Caco-2 (cell line): ENCODE measurements at regions not wholly inside any gene's neighbourhood (a gene's known extent, or its start where the extent isn't known, plus 50 kb on each side); places are given as distances from the start of the nearest gene placed in this dataset.

Source experiments
- BruUV-seq: library from RNA; stranded (reverse); fragments of 400-500 nt; replicated peaks from 2 replicates; lab custom pipeline; 2021; lab: Mats Ljungman, UMichigan
- CTCF ChIA-PET: fragments of 300-600 bp; sonication (Branson Sonifier 250); formaldehyde crosslinking; loops from one replicate; lab custom pipeline; 2022; ENCODE audit warnings: antibody characterized with exemption; lab: Charles Lee
- POLR2A ChIA-PET: fragments of 300-600 bp; sonication (Branson Sonifier 250); formaldehyde crosslinking; loops from one replicate; lab custom pipeline; 2022; ENCODE audit warnings: antibody characterized with exemption; lab: Charles Lee
- DNase-seq, 2 experiments: peaks; one replicate each; pipeline versions ENCODE4 v3.0.0 to v3.0.0-alpha.2; 2020 to 2022
- H3K27me3 ChIP-seq: replicated peaks from 2 replicates; pipeline ENCODE4 v1.6.0; 2011; ENCODE audit warnings: low read length; ENCODE audit not compliant: control insufficient read depth, insufficient read depth
- H3K36me3 ChIP-seq: 2 replicates; pipeline ENCODE4 v1.5.1; 2011; ENCODE audit warnings: low read length; ENCODE audit not compliant: control insufficient read depth, insufficient read depth
- H3K4me1 ChIP-seq: fragments of 250-450 bp; sonication (Bioruptor Pico); 2 replicates; pipeline ENCODE4 v1.5.1; 2020; ENCODE audit warnings: mild to moderate bottlenecking
- H3K4me3 ChIP-seq: 2 replicates; pipeline ENCODE4 v1.5.1; 2011; ENCODE audit warnings: low read depth, mild to moderate bottlenecking, control low read depth, low read length
- H3K9me3 ChIP-seq: fragments of 250-450 bp; sonication (Bioruptor Pico); 2 replicates; pipeline ENCODE4 v1.5.1; 2020; ENCODE audit warnings: mild to moderate bottlenecking, moderate library complexity
- H3K27ac Mint-ChIP-seq: one replicate; pipeline ENCODE4 v1.8.0; 2022; ENCODE audit warnings: mixed read lengths; ENCODE audit not compliant: unreplicated experiment
- H3K27me3 Mint-ChIP-seq: one replicate; pipeline ENCODE4 v1.8.0; 2022; ENCODE audit warnings: mixed read lengths; ENCODE audit not compliant: insufficient read depth, unreplicated experiment
- H3K36me3 Mint-ChIP-seq: one replicate; pipeline ENCODE4 v1.8.0; 2022; ENCODE audit warnings: mild to moderate bottlenecking, mixed read lengths; ENCODE audit not compliant: insufficient read depth, unreplicated experiment
- H3K4me1 Mint-ChIP-seq: one replicate; pipeline ENCODE4 v1.8.0; 2022; ENCODE audit warnings: low read depth, mixed read lengths; ENCODE audit not compliant: unreplicated experiment
- H3K4me3 Mint-ChIP-seq: one replicate; pipeline ENCODE4 v1.8.0; 2022; ENCODE audit warnings: mild to moderate bottlenecking, moderate library complexity, mixed read lengths; ENCODE audit not compliant: unreplicated experiment
- H3K9me3 Mint-ChIP-seq: one replicate; pipeline ENCODE4 v1.8.0; 2022; ENCODE audit warnings: mixed read lengths; ENCODE audit not compliant: unreplicated experiment
- CTCF ChIP-seq, 2 experiments: fragments of 200-600 bp in 1 of 2; IDR thresholded peaks; 1 replicate in 1 of 2; 2 replicates in 1 of 2; pipeline versions ENCODE4 v1.5.1 to v1.8.0; 2011 to 2022; ENCODE audit warnings: antibody characterized with exemption in 1 of 2, control low read depth in 1 of 2, inconsistent platforms in 1 of 2, low read depth in 1 of 2, low read length in 1 of 2, mild to moderate bottlenecking in 1 of 2, moderate library complexity in 1 of 2; ENCODE audit not compliant: insufficient read depth in 1 of 2, severe bottlenecking in 1 of 2, unreplicated experiment in 1 of 2
- intact Hi-C: fragments of 100-400 bp; cut with micrococcal nuclease; formaldehyde crosslinking; loops from one replicate; pipeline ENCODE4 v1.10.0; 2022; ENCODE audit not compliant: unreplicated experiment

GRCh38 chr20:18974660-18975059 lies 161.1 kb downstream of the SCP2D1 start:
- H3K4me3 Mint-ChIP-seq = no peak overlapping the region
- no peaks in the 10 kb centered on the region for H3K36me3 Mint-ChIP-seq
- no peaks in the 10 kb centered on the region for H3K36me3 ChIP-seq
- ChIA-PET POLR2A (no interaction called here), CTCF (no interaction called here)
- no peak overlapping the region for H3K27ac Mint-ChIP-seq
- no peaks in the 10 kb centered on the region for H3K4me1 ChIP-seq
- no peaks in the 10 kb centered on the region for H3K9me3 ChIP-seq
- BruUV-seq = no TSS peak
- H3K4me3 ChIP-seq = no peak overlapping the region
- DNase-seq = no peak
- H3K4me1 Mint-ChIP-seq = no peaks in the 10 kb centered on the region
- peaks cover 12% of the 10 kb centered on the region for H3K27me3 Mint-ChIP-seq
- H3K27me3 ChIP-seq = peaks cover 1% of the 10 kb centered on the region; the same call in 1 of the 2 replicates
- intact Hi-C loops = no loop called here
- no peak for TF ChIP-seq CTCF (IDR thresholded peaks at IDR 0.05; ENCODE audit: insufficient read depth in 1 of 2, low read depth in 1 of 2, low read length in 1 of 2, severe bottlenecking in 1 of 2, unreplicated experiment in 1 of 2)
- no peaks in the 10 kb centered on the region for H3K9me3 Mint-ChIP-seq

- Mint-ChIP-seq H3K4me3 (no peak overlapping the region), H3K4me1 (no peaks in the 10 kb centered on the region), H3K36me3 (no peaks in the 10 kb centered on the region), H3K27me3 (peaks cover 12% of the 10 kb centered on the region), H3K27ac (no peak overlapping the region), H3K9me3 (no peaks in the 10 kb centered on the region)
- intact Hi-C loops = no loop called here
- POLR2A ChIA-PET = no interaction called here
- Histone ChIP-seq H3K36me3 (no peaks in the 10 kb centered on the region), H3K27me3 (no peaks in the 10 kb centered on the region), H3K9me3 (no peaks in the 10 kb centered on the region), H3K4me3 (no peak overlapping the region), H3K4me1 (no peaks in the 10 kb centered on the region)
- no peak for TF ChIP-seq CTCF (IDR thresholded peaks at IDR 0.05; ENCODE audit: insufficient read depth in 1 of 2, low read depth in 1 of 2, low read length in 1 of 2, severe bottlenecking in 1 of 2, unreplicated experiment in 1 of 2)
- DNase-seq = no peak
- CTCF ChIA-PET = no interaction called here
- BruUV-seq = no TSS peak
Observed at GRCh38 chr20:18977441-18977840, 163.9 kb downstream of the SCP2D1 start.

DNA sequence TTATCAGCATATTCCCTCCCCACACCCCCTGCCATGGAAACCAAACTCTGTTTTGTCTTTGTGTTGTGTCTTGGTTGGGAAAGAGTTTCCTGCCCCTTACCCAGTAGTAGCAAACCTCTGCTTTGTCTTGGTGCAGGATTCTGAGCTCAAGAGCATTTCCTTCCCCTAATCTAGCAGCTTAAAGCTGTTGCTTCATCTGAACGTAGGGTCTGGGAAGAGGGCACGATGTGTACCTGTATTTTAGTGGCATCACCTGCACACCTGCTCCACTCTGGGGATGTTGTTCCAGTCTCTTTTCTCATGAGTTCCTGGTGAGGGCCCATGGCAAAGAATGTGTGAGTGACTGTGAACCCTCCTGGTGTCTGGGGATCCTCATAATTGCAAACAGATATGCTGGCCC lies 164.7 kb downstream of the SCP2D1 start:
- H3K9me3 Mint-ChIP-seq = no peaks in the 10 kb centered on the region
- Histone ChIP-seq H3K9me3 (no peaks in the 10 kb centered on the region), H3K27me3 (no peaks in the 10 kb centered on the region), H3K4me3 (no peak overlapping the region), H3K36me3 (no peaks in the 10 kb centered on the region), H3K4me1 (no peaks in the 10 kb centered on the region)
- intact Hi-C loops = no loop called here
- peaks cover 12% of the 10 kb centered on the region for H3K27me3 Mint-ChIP-seq
- H3K27ac Mint-ChIP-seq = no peak overlapping the region
- no peak for DNase-seq
- TF ChIP-seq CTCF (IDR thresholded peaks at IDR 0.05; ENCODE audit: insufficient read depth in 1 of 2, low read depth in 1 of 2, low read length in 1 of 2, severe bottlenecking in 1 of 2, unreplicated experiment in 1 of 2) = no peak
- ChIA-PET CTCF (no interaction called here), POLR2A (no interaction called here)
- no peaks in the 10 kb centered on the region for H3K4me1 Mint-ChIP-seq
- no peaks in the 10 kb centered on the region for H3K36me3 Mint-ChIP-seq
- no peak overlapping the region for H3K4me3 Mint-ChIP-seq
- BruUV-seq = no TSS peak
